ENCODE measurements at regions not wholly inside any gene's neighbourhood (a gene's known extent, or its start where the extent isn't known, plus 50 kb on each side); places are given as distances from the start of the nearest gene placed in this dataset.

DNA sequence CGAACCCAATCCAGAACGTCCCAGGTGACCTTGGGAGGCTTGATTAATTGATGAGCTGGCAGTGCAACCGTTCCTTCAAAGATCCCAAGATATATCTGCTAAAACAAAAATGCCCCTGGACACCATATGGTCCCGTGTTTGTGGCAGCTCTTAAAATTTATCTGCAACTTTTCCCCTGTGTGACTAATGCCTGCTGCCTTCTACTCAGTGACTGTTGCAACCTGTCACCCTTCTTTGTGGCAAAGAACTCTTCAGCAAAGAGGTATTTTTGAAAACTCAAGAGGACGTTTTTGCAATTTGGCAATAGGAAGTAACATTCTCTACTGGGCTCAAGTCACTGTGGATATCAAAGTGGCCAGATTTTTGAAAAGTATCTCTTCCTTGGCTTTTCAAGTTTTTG, 75.8 kb upstream of the SOD3 start:
- ATAC-seq: no peak
- Mint-ChIP-seq H3K4me1 (no peaks in the 10 kb centered on the region), H3K4me3 (no peak overlapping the region), H3K27ac (no peak overlapping the region), H3K9me3 (peaks cover 12% of the 10 kb centered on the region), H3K36me3 (ENCODE audit: low read depth) (peaks cover 2% of the 10 kb centered on the region), H3K27me3 (peaks cover 2% of the 10 kb centered on the region)
- DNase-seq: no peak

GRCh38 chr4:24720436-24720835, 74.9 kb upstream of the SOD3 start:
- no peak for DNase-seq
- Mint-ChIP-seq H3K27ac (no peak overlapping the region), H3K4me3 (no peak overlapping the region), H3K4me1 (no peaks in the 10 kb centered on the region), H3K27me3 (peaks cover 2% of the 10 kb centered on the region), H3K9me3 (peaks cover 7% of the 10 kb centered on the region), H3K36me3 (ENCODE audit: low read depth) (peaks cover 2% of the 10 kb centered on the region)
- ATAC-seq: no peak

- no peaks in the 10 kb centered on the region for H3K4me1 Mint-ChIP-seq
- H3K9me3 Mint-ChIP-seq: peaks cover 4% of the 10 kb centered on the region
- no peak overlapping the region for H3K27ac Mint-ChIP-seq
- H3K36me3 Mint-ChIP-seq (ENCODE audit: low read depth): peaks cover 2% of the 10 kb centered on the region
- peaks cover 2% of the 10 kb centered on the region for H3K27me3 Mint-ChIP-seq
- DNase-seq (no peak), ATAC-seq (no peak)
- H3K4me3 Mint-ChIP-seq: no peak overlapping the region
Observed at GRCh38 chr4:24720979-24721378, 74.4 kb upstream of the SOD3 start.

DNA sequence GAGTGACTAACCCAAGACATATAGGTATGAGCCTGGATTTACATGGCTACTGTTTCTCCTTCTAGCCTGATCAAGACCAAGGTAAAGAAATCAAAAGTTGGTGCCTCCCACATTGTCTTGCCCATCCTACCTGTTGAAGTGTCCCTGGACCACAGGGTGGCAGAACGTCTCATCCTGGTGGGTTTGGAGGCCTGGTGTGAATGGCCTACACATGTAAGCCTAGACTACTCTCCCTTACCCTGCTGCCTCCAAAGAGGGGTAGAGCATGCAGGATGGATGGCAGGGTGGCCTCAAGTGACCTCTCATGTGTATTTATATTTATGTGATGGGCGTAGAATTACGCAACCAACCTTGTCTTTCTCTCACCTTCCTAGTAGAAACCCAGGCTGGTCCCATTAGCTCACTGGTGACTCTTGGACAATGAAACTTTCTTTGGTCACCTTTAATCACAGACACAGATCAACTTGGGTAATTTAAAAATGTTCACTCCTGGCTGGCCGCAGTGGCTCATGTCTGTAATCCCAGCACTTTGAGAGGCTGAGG, 73.3 kb upstream of the SOD3 start:
- no peaks in the 10 kb centered on the region for H3K27me3 Mint-ChIP-seq
- H3K27ac Mint-ChIP-seq: no peak overlapping the region
- ATAC-seq (no peak), DNase-seq (no peak)
- H3K36me3 Mint-ChIP-seq (ENCODE audit: low read depth): no peaks in the 10 kb centered on the region
- H3K9me3 Mint-ChIP-seq: no peaks in the 10 kb centered on the region
- no peaks in the 10 kb centered on the region for H3K4me1 Mint-ChIP-seq
- no peak overlapping the region for H3K4me3 Mint-ChIP-seq

DNA sequence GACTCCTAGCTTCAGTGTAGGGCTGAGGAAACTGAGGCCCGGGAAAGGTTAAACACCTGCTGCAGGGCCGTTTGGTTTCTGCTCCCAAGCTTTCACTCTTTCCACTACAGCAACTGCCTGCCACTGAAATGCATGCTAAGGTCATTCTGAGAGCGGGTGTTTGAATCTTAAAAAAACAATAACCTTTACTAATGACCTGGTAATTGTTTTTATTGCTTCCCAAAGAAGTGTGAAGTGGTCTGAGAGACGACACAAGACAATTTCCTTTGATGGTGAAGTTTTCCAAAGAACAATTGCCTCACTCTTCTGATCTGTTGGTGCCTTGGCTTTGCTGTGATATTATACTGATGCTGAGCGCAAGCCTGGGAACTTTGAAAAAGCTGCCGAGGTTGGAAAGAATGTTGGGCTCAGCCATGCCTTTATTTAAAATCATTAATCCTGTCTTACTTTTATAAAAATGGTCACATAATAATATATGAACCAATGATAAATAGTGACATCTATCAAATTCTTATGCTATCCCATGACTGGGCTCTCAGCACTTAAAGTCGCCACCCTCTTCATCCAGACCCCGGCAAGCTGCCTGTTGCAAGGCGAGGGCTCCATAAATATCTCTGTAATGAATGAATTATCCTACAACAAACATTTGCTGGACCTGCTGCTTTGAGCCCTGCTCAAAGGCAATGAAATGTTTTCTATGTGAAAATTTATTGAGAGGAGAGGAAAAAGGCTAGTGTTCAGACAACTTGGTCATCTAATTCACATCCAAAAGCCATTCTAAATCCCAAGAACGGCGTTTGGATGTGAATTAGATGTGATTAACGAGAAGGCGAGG, 67.8 kb upstream of the SOD3 start:
- H3K36me3 Mint-ChIP-seq (ENCODE audit: low read depth): no peaks in the 10 kb centered on the region
- DNase-seq (no peak), ATAC-seq (no peak)
- no peak overlapping the region for H3K4me3 Mint-ChIP-seq
- H3K9me3 Mint-ChIP-seq: no peaks in the 10 kb centered on the region
- no peak overlapping the region for H3K27ac Mint-ChIP-seq
- no peaks in the 10 kb centered on the region for H3K4me1 Mint-ChIP-seq
- peaks cover 3% of the 10 kb centered on the region for H3K27me3 Mint-ChIP-seq

DNA sequence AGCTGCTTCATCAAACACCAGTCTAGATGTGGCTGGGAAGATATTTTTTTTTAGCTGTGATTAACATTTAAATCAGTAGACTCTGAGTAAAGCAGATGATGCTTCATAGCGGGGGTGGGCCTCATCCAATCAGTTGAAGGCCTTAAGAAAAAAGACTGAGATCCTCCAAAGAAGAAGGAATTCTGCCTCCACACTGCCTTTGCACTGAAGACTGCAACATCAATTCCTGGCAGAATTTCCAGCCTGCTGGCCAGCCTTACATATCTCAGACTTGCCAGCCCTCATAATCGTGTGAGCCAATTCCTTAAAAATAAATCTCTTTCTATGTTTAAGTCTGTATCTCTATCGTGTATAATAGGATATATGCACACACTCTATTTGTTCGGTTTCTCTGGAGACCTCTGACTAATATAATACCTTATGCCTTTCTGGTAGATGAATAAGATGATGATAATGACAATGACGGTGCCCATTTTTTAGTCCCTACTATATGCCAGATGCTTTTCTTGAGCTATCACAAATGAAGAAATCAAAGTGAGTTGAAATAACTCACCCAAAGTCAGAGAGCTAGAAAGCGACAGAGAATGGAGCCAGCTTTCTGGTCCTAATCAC, 66.1 kb upstream of the SOD3 start:
- peaks cover 3% of the 10 kb centered on the region for H3K27me3 Mint-ChIP-seq
- no peak overlapping the region for H3K27ac Mint-ChIP-seq
- H3K4me1 Mint-ChIP-seq: no peaks in the 10 kb centered on the region
- no peak for DNase-seq
- no peak overlapping the region for H3K4me3 Mint-ChIP-seq
- H3K36me3 Mint-ChIP-seq (ENCODE audit: low read depth): no peaks in the 10 kb centered on the region
- no peak for ATAC-seq
- H3K9me3 Mint-ChIP-seq: no peaks in the 10 kb centered on the region

DNA sequence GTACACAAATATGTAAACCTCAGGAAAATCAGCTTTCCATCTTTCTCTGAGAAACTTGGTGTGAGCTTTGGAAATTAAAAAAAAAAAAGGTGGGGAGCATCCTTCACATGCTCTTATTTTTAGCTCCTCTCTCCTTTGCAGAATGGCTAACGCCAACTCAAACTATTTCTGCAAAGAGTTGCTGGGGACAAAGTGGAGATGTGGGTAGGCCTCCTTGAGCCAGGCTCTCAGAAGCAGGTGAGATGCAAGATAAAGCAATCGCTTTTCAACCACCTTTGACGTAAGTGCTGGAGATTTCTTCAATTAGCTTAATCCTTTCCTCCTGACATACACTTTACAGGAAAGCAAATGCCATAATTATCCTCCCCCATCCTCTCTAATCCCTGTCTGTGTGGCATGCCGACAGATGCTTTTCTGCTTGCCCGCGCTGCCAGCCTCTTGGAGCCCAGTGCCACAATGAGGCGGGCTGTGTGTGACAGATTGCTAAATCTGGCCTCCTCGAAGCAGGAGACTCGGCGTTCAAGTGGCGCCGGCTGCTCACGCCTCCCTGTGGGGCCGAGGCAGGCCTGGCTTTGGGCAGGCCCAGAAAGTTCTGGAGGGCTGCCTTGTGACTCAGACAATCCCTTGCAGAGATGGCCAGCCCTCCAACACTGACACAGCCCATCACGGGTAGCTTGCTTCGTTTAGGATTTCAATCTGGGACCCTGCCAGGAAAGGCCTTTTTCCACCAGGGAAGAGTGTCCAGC, 64.9 kb upstream of the SOD3 start:
- no peak for DNase-seq
- H3K4me3 Mint-ChIP-seq: no peak overlapping the region
- ATAC-seq: no peak

GRCh38 chr4:24731448-24731847, 63.9 kb upstream of the SOD3 start:
- Mint-ChIP-seq H3K4me3 (no peak overlapping the region), H3K27ac (no peak overlapping the region), H3K4me1 (no peaks in the 10 kb centered on the region), H3K36me3 (ENCODE audit: low read depth) (no peaks in the 10 kb centered on the region), H3K9me3 (peaks cover 4% of the 10 kb centered on the region), H3K27me3 (peaks cover 3% of the 10 kb centered on the region)
- ATAC-seq (no peak), DNase-seq (no peak)

More for the DNA sequence above, 64.9 kb upstream of the SOD3 start:
- no peaks in the 10 kb centered on the region for H3K36me3 Mint-ChIP-seq (ENCODE audit: low read depth)
- no peaks in the 10 kb centered on the region for H3K9me3 Mint-ChIP-seq
- H3K27ac Mint-ChIP-seq: no peak overlapping the region
- peaks cover 3% of the 10 kb centered on the region for H3K27me3 Mint-ChIP-seq
- no peaks in the 10 kb centered on the region for H3K4me1 Mint-ChIP-seq

DNA sequence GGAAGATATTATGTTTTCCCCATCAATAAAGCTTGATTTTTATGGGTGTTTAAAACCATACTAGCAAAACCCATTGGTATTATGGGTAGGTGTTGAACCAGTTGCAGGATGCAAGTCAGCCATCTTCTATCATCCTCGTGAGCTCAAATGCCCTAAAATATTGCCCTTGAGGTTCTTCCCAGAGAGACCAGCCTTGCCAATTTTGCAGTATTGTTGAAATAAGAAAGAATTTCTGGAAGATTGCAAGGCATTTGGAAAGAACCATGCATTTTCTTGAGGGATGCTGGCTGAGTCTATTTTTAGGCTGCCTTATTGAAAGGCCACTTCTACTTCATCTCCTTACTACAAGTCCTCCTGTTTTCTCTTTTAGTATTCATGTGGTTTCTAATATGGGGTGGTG, 60.9 kb upstream of the SOD3 start:
- H3K27me3 Mint-ChIP-seq: no peaks in the 10 kb centered on the region
- H3K36me3 Mint-ChIP-seq (ENCODE audit: low read depth): peaks cover 2% of the 10 kb centered on the region
- DNase-seq: no peak
- H3K27ac Mint-ChIP-seq: no peak overlapping the region
- no peaks in the 10 kb centered on the region for H3K4me1 Mint-ChIP-seq
- H3K4me3 Mint-ChIP-seq: no peak overlapping the region
- peaks cover 16% of the 10 kb centered on the region for H3K9me3 Mint-ChIP-seq
- no peak for ATAC-seq

- peaks cover 2% of the 10 kb centered on the region for H3K36me3 Mint-ChIP-seq (ENCODE audit: low read depth)
- H3K4me1 Mint-ChIP-seq: no peaks in the 10 kb centered on the region
- no peak overlapping the region for H3K27ac Mint-ChIP-seq
- H3K4me3 Mint-ChIP-seq: no peak overlapping the region
- DNase-seq: no peak
- H3K9me3 Mint-ChIP-seq: peaks cover 16% of the 10 kb centered on the region
- no peaks in the 10 kb centered on the region for H3K27me3 Mint-ChIP-seq
- no peak for ATAC-seq
Observed at GRCh38 chr4:24736066-24736465, 59.3 kb upstream of the SOD3 start.

- H3K27ac Mint-ChIP-seq: no peak overlapping the region
- no peaks in the 10 kb centered on the region for H3K4me1 Mint-ChIP-seq
- DNase-seq (no peak), ATAC-seq (no peak)
- H3K9me3 Mint-ChIP-seq: peaks cover 8% of the 10 kb centered on the region
- peaks cover 4% of the 10 kb centered on the region for H3K27me3 Mint-ChIP-seq
- no peak overlapping the region for H3K4me3 Mint-ChIP-seq
- H3K36me3 Mint-ChIP-seq (ENCODE audit: low read depth): peaks cover 2% of the 10 kb centered on the region
Observed at GRCh38 chr4:24741910-24742309, 53.5 kb upstream of the SOD3 start.

GRCh38 chr4:24742335-24742734, 53.0 kb upstream of the SOD3 start:
- no peak overlapping the region for H3K27ac Mint-ChIP-seq
- DNase-seq: no peak
- no peaks in the 10 kb centered on the region for H3K4me1 Mint-ChIP-seq

GRCh38 chr4:24742773-24743172, 52.6 kb upstream of the SOD3 start:
- no peak overlapping the region for H3K27ac Mint-ChIP-seq
- peaks cover 4% of the 10 kb centered on the region for H3K9me3 Mint-ChIP-seq
- H3K4me1 Mint-ChIP-seq: no peaks in the 10 kb centered on the region
- H3K27me3 Mint-ChIP-seq: peaks cover 4% of the 10 kb centered on the region
- ATAC-seq: no peak
- H3K4me3 Mint-ChIP-seq: no peak overlapping the region
- peaks cover 2% of the 10 kb centered on the region for H3K36me3 Mint-ChIP-seq (ENCODE audit: low read depth)
- no peak for DNase-seq

More at GRCh38 chr4:24742335-24742734, 53.0 kb upstream of the SOD3 start:
- Mint-ChIP-seq H3K27me3 (peaks cover 4% of the 10 kb centered on the region), H3K9me3 (peaks cover 4% of the 10 kb centered on the region), H3K36me3 (ENCODE audit: low read depth) (peaks cover 2% of the 10 kb centered on the region), H3K4me3 (no peak overlapping the region)
- no peak for ATAC-seq

GRCh38 chr4:24743206-24743605, 52.2 kb upstream of the SOD3 start:
- no peak for ATAC-seq
- H3K36me3 Mint-ChIP-seq (ENCODE audit: low read depth): peaks cover under 1% of the 10 kb centered on the region
- H3K27me3 Mint-ChIP-seq: peaks cover 4% of the 10 kb centered on the region
- DNase-seq: no peak
- no peak overlapping the region for H3K27ac Mint-ChIP-seq
- no peak overlapping the region for H3K4me3 Mint-ChIP-seq
- peaks cover 4% of the 10 kb centered on the region for H3K9me3 Mint-ChIP-seq
- no peaks in the 10 kb centered on the region for H3K4me1 Mint-ChIP-seq

GRCh38 chr4:24743927-24744326, 51.4 kb upstream of the SOD3 start:
- no peaks in the 10 kb centered on the region for H3K36me3 Mint-ChIP-seq (ENCODE audit: low read depth)
- no peak overlapping the region for H3K27ac Mint-ChIP-seq
- DNase-seq (no peak), ATAC-seq (no peak)
- no peaks in the 10 kb centered on the region for H3K4me1 Mint-ChIP-seq
- no peak overlapping the region for H3K4me3 Mint-ChIP-seq
- peaks cover 4% of the 10 kb centered on the region for H3K27me3 Mint-ChIP-seq
- H3K9me3 Mint-ChIP-seq: no peaks in the 10 kb centered on the region

All from activated naive CD8-positive, alpha-beta T cell treated with anti-CD3 and anti-CD28 coated beads, Interleukin-2, amount 50 U/mL, for 24 hours (primary cell).